HG03442 (cell line): ENCODE measurements at regions not wholly inside any gene's neighbourhood (a gene's known extent, or its start where the extent isn't known, plus 50 kb on each side); places are given as distances from the start of the nearest gene placed in this dataset.
A peak's percentile ranks its signal among the peaks of the same experiment; 100 is the strongest.

Experiments used
- ATAC-seq: cut with Tn5 transposase; IDR thresholded peaks from one replicate; pipeline ENCODE4 v1.9.1; 2021; ENCODE audit warnings: mild to moderate bottlenecking, moderate library complexity; ENCODE audit not compliant: unreplicated experiment

DNA sequence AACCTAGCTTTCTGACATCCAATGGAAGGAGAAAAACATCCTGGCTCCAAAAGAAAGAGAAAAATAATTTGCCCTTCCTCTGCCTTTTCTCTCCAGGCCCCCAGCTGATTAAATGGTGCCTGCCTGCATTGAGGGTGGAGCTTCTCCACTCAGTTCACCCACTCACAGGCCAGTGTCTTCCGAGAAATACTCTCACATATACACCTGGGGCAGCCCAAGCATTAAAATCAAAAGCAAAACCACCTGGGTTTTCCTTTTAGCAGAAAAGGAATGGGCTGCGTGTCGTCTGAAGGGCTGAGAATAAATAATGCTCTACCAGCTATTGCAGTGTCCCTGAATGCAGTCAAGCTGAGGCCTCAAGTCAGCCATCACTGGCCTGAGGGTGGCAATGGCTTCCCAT is 1143.8 kb upstream of the TENM4 start:
- ATAC-seq: no peak

DNA sequence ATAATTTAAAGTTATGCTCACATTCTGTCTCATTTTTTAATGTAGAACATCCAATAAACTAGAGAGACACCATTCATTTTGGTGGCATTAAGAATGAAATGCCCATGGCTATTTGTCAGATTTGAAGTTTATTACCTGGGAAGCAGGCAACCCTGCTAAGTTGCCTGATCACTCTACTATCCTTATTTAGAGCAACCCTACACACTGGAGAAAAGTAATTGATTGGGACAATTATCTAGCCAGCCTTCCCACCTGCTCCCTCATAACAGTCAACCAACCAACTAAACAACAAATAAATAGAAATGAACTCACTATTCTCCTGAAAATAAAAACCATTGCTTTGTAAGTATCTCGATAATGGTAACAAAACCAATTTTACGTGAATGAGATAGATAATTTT is 1129.0 kb upstream of the TENM4 start:
- ATAC-seq: no peak

DNA sequence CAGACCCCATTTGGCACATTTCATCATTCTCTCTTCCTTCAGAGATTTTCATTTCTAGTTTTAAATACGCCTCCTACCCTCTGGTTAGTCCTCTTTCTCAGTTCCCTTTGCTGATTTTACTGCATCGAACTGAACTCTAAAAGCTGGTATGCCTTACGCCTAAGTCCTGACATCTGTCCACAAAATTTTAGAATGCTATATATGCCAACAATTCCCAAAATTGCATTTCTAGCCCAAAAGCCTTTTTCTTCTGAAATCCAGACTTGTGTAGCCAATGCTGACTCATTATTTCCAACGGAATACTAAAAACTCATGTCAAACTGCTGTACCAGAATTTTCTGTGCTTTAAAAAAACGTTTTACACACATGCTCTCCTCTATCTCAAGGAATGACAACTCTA is 1124.4 kb upstream of the TENM4 start:
- ATAC-seq: no peak

DNA sequence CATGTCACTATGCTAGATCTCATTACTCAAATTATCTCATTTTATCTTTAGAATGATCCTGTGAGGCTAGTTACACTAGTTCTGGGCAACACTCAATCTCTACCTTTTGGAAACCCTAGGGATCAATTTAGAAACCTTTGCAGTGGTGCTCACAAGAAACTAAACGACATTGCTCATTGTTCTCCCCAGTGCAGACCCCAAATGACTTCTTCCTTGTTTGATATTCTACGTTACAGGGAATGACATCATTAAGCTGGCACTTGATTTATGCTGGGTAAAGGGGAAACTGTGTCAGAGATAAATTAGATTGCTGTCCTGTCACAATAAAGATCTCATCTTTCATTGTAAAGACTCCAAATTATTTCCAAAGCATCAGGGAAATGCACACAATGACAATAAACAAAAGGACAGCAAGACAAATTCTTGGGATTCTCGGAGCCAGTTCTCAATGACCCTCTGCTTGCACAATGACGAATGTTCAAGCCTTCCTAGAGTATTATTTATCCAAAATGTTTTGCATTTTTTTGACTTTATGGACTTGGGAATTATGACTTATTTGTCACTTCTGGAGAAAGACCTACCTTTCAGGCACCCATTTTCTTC is 1121.8 kb upstream of the TENM4 start:
- no peak for ATAC-seq

DNA sequence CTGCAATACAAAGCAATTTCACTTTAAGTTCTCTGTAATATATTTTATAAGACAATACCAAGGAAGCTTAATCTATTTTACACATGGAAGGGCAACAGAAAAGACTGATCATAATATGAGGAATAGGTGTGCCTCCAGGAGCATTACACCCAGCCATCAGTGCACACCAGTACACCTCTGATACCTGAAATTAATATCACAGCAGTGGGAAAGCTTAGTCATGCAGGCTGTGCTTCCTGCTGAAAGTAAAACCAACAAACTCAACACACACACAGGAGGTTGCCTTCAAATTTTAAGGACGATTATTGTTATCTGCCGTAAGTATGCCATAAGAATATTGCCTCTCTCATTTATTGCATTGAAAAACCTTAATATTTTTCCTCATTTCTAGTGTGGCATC is 1119.1 kb upstream of the TENM4 start:
- ATAC-seq: no peak

DNA sequence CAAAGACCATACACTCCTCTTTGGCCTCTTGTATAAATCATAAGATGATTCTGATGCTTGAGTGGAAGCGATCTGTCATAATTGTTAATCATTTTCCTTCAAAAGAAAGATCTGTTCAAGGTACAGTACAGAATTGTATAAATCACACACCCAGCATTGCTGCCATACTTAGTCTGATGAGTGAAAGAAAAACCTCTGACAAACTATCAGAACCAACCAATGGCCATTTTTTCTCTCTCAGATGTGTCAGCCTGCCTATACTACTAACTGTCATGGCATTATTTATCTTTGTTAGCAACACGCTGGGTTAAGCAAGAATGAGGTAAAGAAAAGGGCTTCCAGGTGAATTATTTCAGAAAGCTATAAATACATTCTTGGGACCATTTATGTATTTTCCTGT is 1112.7 kb upstream of the TENM4 start:
- no peak for ATAC-seq

DNA sequence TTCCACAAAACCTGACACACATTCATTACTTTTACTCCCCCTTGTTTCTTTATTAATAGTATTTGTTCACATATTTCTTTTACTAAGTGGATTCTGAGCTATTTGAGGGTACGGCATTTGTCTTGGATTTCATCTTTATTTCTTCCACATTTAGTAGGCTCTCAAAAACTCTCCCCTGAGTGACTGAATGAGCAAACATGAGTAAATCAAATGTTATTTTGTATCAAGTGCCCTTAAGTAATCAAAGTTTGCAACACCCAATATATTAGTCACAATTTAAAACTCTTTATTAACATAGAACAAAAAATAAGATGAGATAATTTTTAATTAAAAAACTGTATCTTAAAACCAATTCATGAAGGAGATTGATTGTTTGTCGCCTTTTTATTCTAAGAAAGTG is 1101.9 kb upstream of the TENM4 start:
- no peak for ATAC-seq

DNA sequence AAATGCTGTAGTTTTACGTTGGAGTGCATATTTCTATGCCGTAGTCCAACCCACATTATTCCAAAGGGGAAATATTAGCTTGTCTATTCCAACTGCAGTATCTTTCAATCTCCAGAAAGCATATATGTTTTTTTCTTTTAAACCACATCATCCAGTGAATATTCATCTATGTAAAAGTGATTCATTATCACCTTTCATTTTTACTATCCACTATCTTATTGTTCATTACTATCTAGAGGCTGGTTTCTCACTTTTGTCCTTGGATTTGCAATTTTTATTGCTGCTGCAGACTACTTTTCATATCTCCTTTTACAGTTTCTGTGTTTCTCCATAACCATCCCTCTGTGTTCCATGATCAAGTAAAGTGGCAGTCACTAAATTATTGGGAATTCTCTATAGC is 1097.2 kb upstream of the TENM4 start:
- no peak for ATAC-seq

DNA sequence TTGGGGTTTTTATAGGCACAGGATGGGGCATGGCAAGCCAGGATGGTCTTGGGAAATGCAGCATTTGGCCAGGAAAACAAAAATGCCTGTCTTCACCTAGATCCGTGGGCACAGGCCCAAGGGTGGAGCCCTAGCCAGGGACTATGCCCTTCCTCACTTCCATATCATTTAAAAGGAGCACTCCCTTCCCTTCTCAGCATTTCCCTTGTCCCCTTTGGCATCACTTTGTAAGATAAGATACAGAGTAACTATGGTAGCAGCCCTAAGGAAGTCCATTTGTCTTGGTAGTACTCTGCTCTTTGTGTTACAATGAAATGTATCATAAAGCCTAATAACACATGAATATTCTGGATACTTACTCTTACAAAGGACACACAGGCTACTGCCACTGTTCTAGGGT is 1092.6 kb upstream of the TENM4 start:
- no peak for ATAC-seq

DNA sequence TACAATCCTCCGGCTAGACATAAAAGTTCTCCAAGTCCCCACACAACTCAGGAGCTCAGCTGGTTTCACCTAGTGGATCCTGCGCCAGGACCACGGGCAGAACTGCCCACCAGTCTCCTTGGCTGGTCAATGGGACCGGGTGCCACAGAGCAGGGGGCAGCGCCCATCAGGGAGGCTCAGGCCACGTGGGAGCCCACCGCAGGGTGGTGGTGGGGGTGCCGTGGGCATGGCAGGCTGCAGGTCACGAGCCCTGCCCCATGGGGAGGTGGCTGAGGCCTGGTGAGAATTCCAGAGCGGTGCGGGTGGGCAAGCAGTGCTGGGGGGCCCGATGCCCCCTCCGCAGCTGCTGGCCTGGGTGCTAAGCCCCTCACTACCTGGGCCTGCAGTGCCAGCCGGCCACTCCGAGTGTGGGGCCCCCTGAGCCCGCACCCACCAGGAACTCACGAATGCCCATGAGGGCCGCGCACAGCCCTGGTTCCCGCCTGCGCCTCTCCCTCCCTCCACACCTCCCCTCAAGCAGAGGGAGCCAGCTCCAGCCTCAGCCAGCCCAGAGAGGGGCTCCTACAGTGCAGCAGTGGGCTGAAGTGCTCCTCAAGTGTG is 1091.9 kb upstream of the TENM4 start:
- ATAC-seq: no peak

DNA sequence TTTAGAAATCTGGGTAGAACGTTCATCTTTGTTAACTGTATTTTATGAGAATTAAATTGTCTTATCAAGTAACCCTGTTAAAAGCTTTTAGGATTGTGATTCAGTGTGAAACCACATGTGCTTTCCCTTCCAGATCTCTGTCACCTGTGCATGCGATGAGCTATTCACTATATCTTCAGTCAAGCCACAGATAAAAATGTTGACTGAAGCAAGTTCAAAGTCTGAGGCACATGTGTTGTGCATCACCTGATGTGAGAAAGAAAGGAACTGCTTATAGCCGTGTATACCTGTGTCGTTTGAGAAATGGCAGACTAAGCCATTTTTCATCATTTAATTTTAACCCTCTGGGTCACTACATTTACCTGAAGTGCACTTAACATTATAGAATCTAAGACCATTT is 1088.9 kb upstream of the TENM4 start:
- no peak for ATAC-seq

DNA sequence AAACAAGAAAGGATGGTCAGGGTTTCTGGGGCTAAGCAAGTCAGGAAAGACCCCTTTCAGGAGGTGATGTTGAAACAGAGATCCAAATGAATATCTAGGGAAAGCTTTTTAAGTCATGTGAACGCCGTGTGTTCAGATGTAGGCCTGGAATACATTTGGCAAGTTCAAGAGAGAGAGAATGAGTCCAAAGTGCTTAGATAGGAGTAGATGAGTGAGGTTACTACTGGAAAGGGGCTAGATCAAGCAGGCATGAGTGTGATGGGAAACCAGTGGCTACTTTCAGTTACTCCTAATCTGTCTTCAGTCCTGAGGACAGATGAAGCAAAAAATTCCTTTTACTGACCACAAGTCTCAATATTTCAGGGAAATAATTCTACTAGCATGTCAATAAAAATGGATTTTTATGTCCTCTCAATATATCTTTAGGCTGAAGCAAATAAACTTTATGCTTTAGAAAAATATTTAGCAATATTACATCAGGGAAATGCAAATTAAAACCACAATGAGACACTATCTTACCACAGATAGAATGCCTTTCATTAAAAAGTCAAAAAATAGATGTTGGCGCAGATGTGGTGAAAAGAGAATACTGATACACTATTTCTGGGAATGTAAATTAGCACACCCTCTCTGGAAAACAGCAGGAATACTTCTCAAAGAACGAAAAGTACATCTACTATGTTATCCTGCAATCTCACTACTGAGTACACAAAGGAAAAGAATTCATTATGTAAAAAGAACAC is 1085.0 kb upstream of the TENM4 start:
- no peak for ATAC-seq

DNA sequence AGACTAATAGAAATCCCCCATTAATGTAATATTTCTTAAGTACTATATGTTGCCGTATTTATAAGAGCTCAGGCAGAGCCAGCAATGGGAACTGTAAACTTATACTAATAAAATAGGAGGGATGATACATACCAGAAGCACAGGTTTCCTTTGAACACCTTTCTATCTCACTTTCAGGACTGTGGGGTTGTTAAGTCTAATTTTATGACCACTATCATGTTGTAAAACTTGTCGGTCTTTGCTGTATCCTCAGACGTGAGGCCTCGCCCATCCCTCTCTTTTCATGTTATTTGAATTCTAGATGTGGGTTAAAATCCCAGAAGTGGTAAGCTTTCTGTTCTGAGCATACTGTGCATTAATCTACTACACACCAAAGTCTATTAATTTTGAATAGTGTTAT is 1083.5 kb upstream of the TENM4 start:
- no peak for ATAC-seq

DNA sequence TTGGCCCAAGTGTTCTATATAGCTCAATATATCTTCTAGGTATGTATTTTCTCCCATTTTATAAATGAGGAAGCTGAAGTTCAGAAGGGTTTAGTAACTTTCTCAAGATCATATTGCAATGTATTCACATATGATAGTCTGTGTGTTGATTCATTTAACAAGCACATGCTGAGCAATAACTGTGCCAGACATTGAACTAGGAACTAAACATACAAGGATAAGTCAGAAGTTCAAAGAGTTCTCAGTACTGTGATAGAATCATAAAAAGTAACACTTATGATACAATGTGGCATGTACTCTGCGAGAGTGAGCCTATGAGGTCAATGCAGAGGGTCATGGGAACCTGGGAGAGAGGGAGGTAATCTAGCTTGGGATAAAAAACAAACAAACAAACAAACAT is 1082.2 kb upstream of the TENM4 start:
- no peak for ATAC-seq

DNA sequence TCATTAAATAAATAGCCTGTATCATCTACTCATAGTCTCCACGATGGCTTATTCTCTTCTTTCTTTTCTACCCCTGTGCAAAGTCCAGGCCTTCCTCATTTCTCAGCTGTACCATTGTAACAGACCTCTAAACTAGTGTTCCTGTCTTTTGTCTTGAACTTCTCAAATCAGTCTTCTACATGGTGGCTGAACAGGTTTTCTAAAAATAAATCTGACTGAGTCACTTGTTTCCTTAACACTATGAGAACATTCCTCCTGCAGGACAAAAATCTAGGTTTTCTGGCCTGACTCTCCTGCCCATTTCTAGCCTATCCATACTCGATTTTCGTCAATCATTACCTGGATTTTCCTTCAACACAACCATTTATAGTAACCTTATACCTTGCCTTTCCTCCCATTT is 1080.8 kb upstream of the TENM4 start:
- no peak for ATAC-seq

DNA sequence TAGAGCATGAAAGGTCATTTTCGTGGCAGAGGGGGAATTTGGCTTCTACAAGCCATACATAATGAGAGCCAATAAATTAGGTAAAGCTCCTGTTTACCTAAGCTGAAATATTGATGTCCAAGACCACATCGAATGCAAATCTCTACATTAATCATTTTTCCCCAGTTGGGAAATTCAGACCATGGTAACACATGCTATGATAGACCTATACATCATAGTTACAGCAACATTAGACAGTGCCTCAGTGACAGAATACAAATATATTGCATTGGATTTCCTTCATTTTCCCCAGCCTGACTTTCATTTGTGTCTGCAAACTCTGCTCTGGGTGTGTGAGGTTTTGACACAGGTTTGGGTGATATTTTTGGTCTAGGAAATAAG is 1079.7 kb upstream of the TENM4 start:
- ATAC-seq: no peak

DNA sequence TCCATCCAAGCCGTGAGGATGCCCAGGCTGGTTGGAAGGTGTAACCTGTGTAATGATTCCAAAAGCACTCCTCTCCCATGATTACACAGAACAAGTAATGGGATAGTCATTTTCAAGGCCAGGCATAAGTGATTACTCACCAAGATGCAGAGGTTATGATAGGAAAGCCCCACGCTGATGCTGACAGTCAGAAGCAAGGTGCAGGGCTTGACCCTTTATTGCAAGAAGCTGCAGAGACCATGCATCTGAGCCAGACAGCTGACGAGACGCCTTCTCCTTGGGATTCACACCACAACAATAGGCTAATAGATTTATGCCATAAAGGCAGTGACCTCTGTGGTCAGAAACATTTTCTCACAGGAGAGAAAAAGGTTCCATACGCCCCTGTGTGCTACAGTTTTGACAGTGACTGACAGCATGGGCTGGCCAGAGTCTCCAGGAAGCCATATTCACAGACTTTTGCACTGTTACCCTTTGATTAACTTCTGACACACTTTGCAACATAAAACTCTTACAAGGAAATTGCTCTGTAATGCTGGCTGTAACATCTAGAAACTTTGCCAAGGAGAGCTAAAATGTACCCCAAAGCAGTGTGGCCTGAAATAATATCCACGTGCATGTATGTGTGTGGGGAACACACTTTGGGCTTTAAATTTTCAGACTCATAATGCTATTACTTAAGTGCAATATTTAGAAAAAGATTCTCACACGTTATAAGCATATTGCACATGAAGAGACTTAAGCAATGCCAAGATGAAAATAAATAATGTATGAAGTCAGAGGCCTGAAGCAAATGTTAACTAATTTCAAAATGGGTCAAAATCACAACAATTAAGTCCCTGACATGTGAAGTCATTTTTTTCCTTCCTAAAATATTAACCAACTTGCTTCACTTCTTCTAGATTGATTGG is 1079.0 kb upstream of the TENM4 start:
- ATAC-seq: no peak

DNA sequence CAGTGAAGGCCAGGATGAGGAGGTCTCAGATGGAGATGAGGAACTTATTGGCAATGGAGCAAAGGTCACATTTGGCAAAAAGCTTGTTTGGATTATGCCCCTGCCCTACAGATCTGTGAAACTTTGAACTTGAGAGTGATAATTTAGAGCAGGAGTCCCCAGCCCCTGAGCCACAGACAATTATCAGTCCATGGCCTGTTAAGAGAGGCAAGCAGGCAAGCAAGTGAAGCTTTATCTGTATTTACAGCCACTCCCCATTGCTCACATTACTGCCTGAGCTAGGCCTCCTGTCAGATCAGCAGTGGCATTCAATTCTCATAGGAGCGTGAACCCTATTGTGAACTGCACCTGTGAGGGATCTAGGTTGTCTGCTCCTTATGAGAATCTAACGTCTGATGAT is 1076.9 kb upstream of the TENM4 start:
- no peak for ATAC-seq

DNA sequence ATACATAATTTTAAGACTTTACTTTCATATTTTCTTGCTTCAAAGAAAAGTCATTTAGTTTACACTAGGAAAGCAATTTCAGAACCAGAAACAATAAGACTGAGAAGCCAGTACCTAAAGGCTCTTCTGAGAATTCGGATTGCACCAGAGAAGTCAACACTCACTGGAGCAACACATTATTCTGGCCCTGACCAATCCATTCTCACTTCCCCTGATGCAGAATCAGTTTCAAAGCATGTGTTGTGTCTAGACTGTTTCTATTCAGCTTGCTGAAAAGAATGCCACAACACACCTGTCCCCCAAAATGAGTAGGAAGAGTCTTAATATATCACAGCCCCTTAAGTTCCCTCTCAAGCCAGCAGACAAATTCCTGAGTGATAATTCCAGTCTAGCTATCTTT is 1074.3 kb upstream of the TENM4 start:
- ATAC-seq: peak; percentile 52

DNA sequence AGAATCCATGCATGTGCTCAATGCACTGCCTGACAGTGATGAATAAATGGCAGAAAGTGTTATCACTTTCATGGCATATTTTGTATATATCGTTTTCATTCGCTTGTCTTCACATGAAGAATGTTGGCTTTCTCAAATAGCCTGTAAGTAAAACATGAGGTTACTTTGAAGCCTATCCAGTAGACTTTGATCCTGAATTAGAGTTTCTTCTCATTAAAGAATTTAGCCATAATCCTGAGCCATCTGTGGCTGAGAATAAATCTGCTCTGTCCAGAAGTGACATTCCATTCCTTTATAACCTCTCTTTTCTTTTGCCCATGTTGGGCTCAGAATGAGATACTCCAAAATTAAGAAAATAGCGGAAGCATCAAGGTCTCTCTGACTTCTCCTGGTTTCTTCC is 1071.7 kb upstream of the TENM4 start:
- no peak for ATAC-seq

DNA sequence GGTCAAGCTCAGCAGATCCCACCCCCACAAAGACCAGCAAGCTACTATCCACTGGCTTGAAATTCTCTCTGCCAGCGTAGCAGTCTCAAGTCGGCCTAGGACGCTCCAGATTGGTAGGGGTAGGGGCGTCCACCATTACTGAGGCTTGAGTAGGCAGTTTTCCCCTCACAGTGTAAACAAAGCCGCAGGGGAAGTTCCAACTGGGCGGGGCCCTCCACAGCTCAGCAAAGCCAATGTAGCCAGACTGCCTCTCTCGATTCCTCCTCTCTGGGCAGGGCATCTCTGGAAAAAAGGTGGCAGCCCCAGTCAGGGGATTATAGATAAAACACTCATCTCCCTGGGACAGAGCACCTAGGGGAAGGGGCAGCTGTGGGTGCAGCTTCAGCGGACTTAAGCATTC is 1064.9 kb upstream of the TENM4 start:
- no peak for ATAC-seq

DNA sequence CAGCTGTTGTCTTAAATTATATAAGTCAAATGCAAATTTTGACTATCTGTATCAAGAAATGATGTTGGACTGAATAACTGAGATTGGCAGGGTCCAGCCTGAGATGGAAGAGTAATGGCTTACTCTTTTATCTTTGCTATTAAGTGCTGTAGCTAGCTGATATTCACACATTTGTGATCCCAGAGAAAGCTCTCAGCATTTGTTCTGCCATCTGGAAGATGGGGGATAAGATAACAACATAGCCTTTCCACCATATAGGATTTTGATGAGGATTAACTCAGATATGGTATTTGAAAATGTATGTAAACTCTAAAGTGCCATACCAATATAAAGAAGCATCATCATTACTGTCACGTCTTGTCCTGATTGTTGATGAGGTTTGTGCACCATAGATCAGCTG is 1063.2 kb upstream of the TENM4 start:
- no peak for ATAC-seq
